ENCODE measurements at regions not wholly inside any gene's neighbourhood (a gene's known extent, or its start where the extent isn't known, plus 50 kb on each side); places are given as distances from the start of the nearest gene placed in this dataset.

- no peak for DNase-seq (ENCODE audit: low spot score)
These were observed 200.9 kb downstream of the TM2D1 start for GRCh38 chr1:61523893-61524605.

- no peak for DNase-seq (ENCODE audit: low spot score)
These were observed 201.7 kb downstream of the TM2D1 start for GRCh38 chr1:61523229-61523628.

DNA sequence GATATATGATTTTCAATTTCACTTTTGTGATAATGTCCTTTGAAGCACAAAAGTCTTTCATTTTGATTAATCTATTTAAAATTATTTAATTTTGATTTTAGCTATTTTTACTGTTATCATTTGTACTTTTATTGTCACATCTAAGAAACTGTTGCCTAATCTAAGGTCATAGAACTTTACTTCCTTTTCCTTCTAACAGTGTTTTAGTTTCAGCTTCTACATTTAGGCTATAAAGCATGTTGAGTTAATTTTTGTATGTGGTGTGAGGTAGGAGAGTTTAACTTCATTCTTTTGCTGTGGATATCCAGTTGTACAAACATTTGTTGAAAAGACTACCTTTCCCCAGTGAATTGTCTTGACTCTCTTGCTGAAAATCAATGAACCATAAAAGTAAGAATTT, 204.5 kb downstream of the TM2D1 start:
- no peak for DNase-seq (ENCODE audit: low spot score)

DNA sequence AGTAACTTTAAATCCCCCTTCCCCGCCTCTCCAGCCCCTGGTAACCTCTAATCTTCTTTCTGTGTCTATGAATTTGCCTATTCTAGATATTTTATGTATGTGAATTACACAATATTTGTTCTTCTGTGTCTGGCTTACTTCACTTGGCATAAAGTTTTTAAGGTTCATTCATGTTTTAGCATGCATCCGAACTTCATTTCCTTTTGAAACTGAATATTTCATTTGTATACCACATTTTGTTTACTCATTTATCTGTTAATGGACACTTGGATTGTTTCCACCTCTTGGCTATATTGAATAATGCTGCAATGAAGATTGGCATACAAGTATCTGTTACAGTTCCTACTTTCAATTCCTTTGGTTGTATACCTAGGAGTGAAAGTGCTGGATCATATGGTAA, 205.3 kb downstream of the TM2D1 start:
- DNase-seq (ENCODE audit: low spot score): no peak

GRCh38 chr1:61518670-61519400, 206.1 kb downstream of the TM2D1 start:
- no peak for DNase-seq (ENCODE audit: low spot score)

DNA sequence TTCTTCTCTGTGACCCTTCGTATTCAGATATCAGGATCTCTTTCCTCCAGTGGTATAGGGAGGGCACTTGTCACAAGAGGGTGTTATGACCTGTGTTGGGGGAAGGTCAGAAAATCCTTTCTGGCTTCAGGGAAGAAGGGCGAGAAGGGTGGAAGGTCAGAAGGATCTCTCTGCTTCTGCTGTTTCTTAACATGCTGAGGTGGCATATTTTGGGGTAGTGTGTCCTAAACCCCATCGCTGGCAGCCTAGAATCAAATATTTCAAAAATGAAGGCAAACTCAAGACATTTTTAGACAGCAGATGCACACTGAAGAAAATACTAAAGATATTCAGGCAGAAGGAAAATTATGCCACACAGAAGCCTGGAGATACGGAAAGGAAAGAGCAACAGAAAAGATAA, 207.6 kb downstream of the TM2D1 start:
- no peak for DNase-seq (ENCODE audit: low spot score)

DNA sequence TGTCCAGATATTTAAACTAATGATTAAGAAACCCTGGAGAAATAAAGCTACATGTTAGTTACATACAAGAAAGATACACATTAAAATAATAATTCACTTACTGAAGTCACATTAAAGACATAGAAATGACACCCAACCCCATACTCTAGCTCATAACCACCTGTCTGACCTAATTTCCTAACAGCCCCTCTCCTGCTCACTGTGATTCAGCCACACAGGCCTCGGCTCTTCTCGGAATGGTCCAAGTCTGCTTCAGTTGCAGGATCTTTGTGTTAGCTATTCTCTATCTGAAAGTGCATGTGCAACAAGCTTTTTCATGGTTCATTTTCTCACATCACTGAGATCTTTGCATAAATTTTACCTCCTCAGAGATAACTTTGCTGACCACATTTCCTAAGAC, 209.8 kb downstream of the TM2D1 start:
- DNase-seq (ENCODE audit: low spot score): no peak

Data from H4 (cell line).